SK-N-SH (cell line): ENCODE measurements at regions not wholly inside any gene's neighbourhood (a gene's known extent, or its start where the extent isn't known, plus 50 kb on each side); places are given as distances from the start of the nearest gene placed in this dataset.

Source experiments
- CTCF ChIA-PET: fragments of 300-600, 350-600 bp; formaldehyde crosslinking; extraction: SDS; loops from one replicate; lab custom pipeline; 2021; lab: Yijun Ruan, JAX
- POLR2A ChIA-PET: fragments of 350-600 bp; sonication (Branson Sonifier 250); formaldehyde crosslinking; extraction: SDS; loops from one replicate; lab custom pipeline; 2020; ENCODE audit warnings: antibody characterized with exemption, inconsistent platforms; lab: Yijun Ruan, JAX
- DNase-seq: peaks from one replicate; pipeline ENCODE4 v3.0.0; 2012
- H2AFZ ChIP-seq: fragments of 200-600 bp; sonication (generic); 2 replicates; pipeline ENCODE4 v1.8.1; 2016; ENCODE audit warnings: antibody characterized with exemption, mild to moderate bottlenecking, low read depth
- H3F3A ChIP-seq: fragments of 200-600 bp; sonication (generic); replicated peaks from 2 replicates; pipeline ENCODE3; 2016; ENCODE audit warnings: antibody characterized with exemption, mild to moderate bottlenecking; ENCODE audit not compliant: insufficient read depth
- H3K27ac ChIP-seq, 2 experiments: fragments of 200-500 bp in 1 of 2; fragments of 200-600 bp in 1 of 2; sonication (Bioruptor generic) in 1 of 2; sonication (generic), shearing (Covaris generic) in 1 of 2; 2 replicates each; pipeline versions ENCODE4 v1.5.1 to v1.6.1; 2014 to 2016; ENCODE audit warnings: low read depth in 2 of 2, inconsistent platforms in 1 of 2, low read length in 1 of 2, mild to moderate bottlenecking in 1 of 2, mixed read lengths in 1 of 2
- H3K27me3 ChIP-seq: fragments of 200-600 bp; sonication (generic), shearing (Covaris generic); 2 replicates; pipeline ENCODE4 v1.6.1; 2016; ENCODE audit warnings: mixed run types; ENCODE audit not compliant: insufficient read depth
- H3K36me3 ChIP-seq, 2 experiments: fragments of 200-500 bp in 1 of 2; fragments of 200-600 bp in 1 of 2; sonication (Bioruptor generic) in 1 of 2; sonication (generic) in 1 of 2; replicated peaks in 1 of 2; 2 replicates each; pipeline versions ENCODE3 to v1.5.1; 2014 to 2016; ENCODE audit warnings: low read length in 1 of 2, mild to moderate bottlenecking in 1 of 2; ENCODE audit not compliant: insufficient read depth in 2 of 2, control insufficient read depth in 1 of 2
- H3K4me1 ChIP-seq, 2 experiments: fragments of 200-500 bp in 1 of 2; fragments of 200-600 bp in 1 of 2; sonication (Bioruptor generic) in 1 of 2; sonication (generic), shearing (Covaris generic) in 1 of 2; 2 replicates each; pipeline versions ENCODE4 v1.5.1 to v1.6.1; 2014 to 2016; ENCODE audit warnings: low read depth in 1 of 2, low read length in 1 of 2, mixed run types in 1 of 2; ENCODE audit not compliant: insufficient read depth in 2 of 2, control insufficient read depth in 1 of 2
- H3K4me2 ChIP-seq: fragments of 200-600 bp; sonication (generic), shearing (Covaris generic); 2 replicates; pipeline ENCODE4 v1.6.1; 2017; ENCODE audit warnings: mixed run types
- H3K4me3 ChIP-seq, 2 experiments: fragments of 200-500 bp in 1 of 2; fragments of 200-600 bp in 1 of 2; sonication (Bioruptor generic) in 1 of 2; sonication (generic), shearing (Covaris generic) in 1 of 2; 2 replicates each; pipeline versions ENCODE4 v1.5.1 to v1.8.1; 2014 to 2016; ENCODE audit warnings: low read depth in 2 of 2, inconsistent platforms in 1 of 2, low read length in 1 of 2, mild to moderate bottlenecking in 1 of 2, mixed read lengths in 1 of 2, moderate library complexity in 1 of 2
- H3K79me2 ChIP-seq: fragments of 200-600 bp; sonication (generic); 2 replicates; pipeline ENCODE4 v1.8.1; 2017; ENCODE audit warnings: mild to moderate bottlenecking; ENCODE audit not compliant: insufficient read depth
- H3K9ac ChIP-seq: fragments of 200-600 bp; sonication (generic); 2 replicates; pipeline ENCODE4 v1.6.1; 2017; ENCODE audit warnings: mixed run types
- H3K9me2 ChIP-seq: fragments of 200-600 bp; sonication (generic); 2 replicates; pipeline ENCODE4 v1.6.1; 2017; ENCODE audit warnings: mixed run types
- H3K9me3 ChIP-seq: fragments of 200-600 bp; sonication (generic); 2 replicates; pipeline ENCODE4 v1.6.1; 2017; ENCODE audit warnings: mixed run types, mild to moderate bottlenecking, moderate library complexity
- H4K20me1 ChIP-seq: fragments of 200-600 bp; sonication (generic); 2 replicates; pipeline ENCODE4 v1.6.1; 2017; ENCODE audit warnings: mild to moderate bottlenecking, mixed run types; ENCODE audit not compliant: insufficient read depth
- CHD2 ChIP-seq: fragments of 150-350 bp; IDR thresholded peaks from 2 replicates; pipeline ENCODE4 v1.6.1; 2018; ENCODE audit warnings: low read length; ENCODE audit not compliant: partially characterized antibody
- GABPA ChIP-seq: IDR thresholded peaks from 2 replicates; pipeline ENCODE4 v1.4.0; 2012; ENCODE audit warnings: low read depth, mild to moderate bottlenecking
- JUND ChIP-seq: IDR thresholded peaks from 2 replicates; pipeline ENCODE4 v1.4.0; 2012
- NRF1 ChIP-seq: IDR thresholded peaks from 2 replicates; pipeline ENCODE4 v1.6.1; 2012; ENCODE audit warnings: low read depth, mild to moderate bottlenecking, low read length
- RAD21 ChIP-seq: IDR thresholded peaks from 2 replicates; pipeline ENCODE4 v1.6.1; 2012; ENCODE audit warnings: mild to moderate bottlenecking, low read length
- RCOR1 ChIP-seq: fragments of 150-350 bp; IDR thresholded peaks from 2 replicates; pipeline ENCODE4 v1.6.1; 2017; ENCODE audit warnings: antibody characterized with exemption, low read length
- RFX5 ChIP-seq: IDR thresholded peaks from 2 replicates; pipeline ENCODE4 v1.6.1; 2012; ENCODE audit warnings: mild to moderate bottlenecking, improper control_type of control experiment, low read length
- TAF1 ChIP-seq: IDR thresholded peaks from 2 replicates; pipeline ENCODE4 v1.6.1; 2012; ENCODE audit warnings: low read depth, mild to moderate bottlenecking, low read length, moderate library complexity, borderline replicate concordance
- TEAD4 ChIP-seq: IDR thresholded peaks from 2 replicates; pipeline ENCODE4 v1.4.0; 2012; ENCODE audit warnings: mild to moderate bottlenecking, borderline replicate concordance; ENCODE audit not compliant: insufficient read depth
- WGBS: methylation state at CpG from one replicate; pipeline ENCODE4 v1.1.6; 2017; ENCODE audit warnings: low lambda C conversion rate; 5-methylcytosine and 5-hydroxymethylcytosine counted together
- TF ChIP-seq, protein P1 (sequence below): IDR thresholded peaks from 2 replicates; pipeline ENCODE4 v1.6.1; 2012; ENCODE audit warnings: mild to moderate bottlenecking, low read depth, low read length, moderate library complexity
- TF ChIP-seq, protein P2 (sequence below): IDR thresholded peaks from 2 replicates; pipeline ENCODE4 v1.4.0; 2012; ENCODE audit warnings: low read depth, borderline replicate concordance
- TF ChIP-seq, protein P3 (sequence below): IDR thresholded peaks from 2 replicates; pipeline ENCODE4; 2012
- TF ChIP-seq, protein P4 (sequence below): IDR thresholded peaks from 2 replicates; pipeline ENCODE4 v1.4.0; 2012; ENCODE audit warnings: low read depth, borderline replicate concordance

DNA sequence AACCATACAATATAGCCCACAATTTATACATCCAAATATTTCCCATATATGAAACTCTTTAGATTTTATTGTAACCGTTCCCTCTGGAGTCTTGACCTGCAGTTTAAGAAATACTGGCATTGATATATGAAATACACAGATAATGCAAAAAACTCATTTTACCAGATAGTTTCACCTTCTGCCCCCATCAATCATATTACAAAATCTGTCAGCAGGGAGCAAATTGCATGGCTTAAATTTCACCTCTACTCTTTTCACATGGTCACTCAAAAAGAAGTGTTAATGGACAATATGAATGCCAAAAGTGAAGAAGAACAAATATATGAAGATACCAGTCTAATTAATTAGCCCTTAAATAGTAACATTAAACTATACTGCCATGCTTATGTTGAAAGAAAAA is 57.0 kb upstream of the TMEM106B start (continued):
- TF ChIP-seq, protein P1, sequence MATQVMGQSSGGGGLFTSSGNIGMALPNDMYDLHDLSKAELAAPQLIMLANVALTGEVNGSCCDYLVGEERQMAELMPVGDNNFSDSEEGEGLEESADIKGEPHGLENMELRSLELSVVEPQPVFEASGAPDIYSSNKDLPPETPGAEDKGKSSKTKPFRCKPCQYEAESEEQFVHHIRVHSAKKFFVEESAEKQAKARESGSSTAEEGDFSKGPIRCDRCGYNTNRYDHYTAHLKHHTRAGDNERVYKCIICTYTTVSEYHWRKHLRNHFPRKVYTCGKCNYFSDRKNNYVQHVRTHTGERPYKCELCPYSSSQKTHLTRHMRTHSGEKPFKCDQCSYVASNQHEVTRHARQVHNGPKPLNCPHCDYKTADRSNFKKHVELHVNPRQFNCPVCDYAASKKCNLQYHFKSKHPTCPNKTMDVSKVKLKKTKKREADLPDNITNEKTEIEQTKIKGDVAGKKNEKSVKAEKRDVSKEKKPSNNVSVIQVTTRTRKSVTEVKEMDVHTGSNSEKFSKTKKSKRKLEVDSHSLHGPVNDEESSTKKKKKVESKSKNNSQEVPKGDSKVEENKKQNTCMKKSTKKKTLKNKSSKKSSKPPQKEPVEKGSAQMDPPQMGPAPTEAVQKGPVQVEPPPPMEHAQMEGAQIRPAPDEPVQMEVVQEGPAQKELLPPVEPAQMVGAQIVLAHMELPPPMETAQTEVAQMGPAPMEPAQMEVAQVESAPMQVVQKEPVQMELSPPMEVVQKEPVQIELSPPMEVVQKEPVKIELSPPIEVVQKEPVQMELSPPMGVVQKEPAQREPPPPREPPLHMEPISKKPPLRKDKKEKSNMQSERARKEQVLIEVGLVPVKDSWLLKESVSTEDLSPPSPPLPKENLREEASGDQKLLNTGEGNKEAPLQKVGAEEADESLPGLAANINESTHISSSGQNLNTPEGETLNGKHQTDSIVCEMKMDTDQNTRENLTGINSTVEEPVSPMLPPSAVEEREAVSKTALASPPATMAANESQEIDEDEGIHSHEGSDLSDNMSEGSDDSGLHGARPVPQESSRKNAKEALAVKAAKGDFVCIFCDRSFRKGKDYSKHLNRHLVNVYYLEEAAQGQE: no peak
- no peak for TF ChIP-seq RCOR1
- TF ChIP-seq, protein P2, sequence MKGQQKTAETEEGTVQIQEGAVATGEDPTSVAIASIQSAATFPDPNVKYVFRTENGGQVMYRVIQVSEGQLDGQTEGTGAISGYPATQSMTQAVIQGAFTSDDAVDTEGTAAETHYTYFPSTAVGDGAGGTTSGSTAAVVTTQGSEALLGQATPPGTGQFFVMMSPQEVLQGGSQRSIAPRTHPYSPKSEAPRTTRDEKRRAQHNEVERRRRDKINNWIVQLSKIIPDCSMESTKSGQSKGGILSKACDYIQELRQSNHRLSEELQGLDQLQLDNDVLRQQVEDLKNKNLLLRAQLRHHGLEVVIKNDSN: no peak
- TF ChIP-seq, protein P3, sequence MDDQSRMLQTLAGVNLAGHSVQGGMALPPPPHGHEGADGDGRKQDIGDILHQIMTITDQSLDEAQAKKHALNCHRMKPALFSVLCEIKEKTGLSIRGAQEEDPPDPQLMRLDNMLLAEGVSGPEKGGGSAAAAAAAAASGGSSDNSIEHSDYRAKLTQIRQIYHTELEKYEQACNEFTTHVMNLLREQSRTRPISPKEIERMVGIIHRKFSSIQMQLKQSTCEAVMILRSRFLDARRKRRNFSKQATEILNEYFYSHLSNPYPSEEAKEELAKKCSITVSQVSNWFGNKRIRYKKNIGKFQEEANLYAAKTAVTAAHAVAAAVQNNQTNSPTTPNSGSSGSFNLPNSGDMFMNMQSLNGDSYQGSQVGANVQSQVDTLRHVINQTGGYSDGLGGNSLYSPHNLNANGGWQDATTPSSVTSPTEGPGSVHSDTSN: no peak

DNA sequence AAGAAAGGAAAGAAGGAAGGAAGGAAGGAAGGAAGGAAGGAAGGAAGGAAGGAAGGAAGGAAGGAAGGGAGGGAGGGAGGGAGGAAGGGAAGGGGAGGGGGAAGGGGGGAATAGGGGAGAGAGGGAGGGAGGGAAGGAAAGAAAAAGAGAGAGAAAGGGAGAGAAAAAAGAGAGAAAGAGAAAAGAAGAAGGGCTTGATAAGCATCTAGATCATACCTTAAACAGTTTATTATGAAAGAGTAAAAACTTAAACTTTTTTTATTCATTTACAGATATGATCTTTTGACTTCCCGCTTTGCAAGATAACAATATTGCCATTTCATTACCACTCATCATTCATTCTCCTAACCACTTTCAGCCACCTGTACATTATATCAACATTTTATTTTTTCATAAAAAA is 53.6 kb upstream of the TMEM106B start:
- Histone ChIP-seq H3K4me3 (no peak overlapping the region), H3K36me3 (no peaks in the 10 kb centered on the region), H3K4me1 (peaks cover 0 to 4% of the 10 kb centered on the region in 2 experiments; a peak in 1 of 4 replicates), H4K20me1 (no peaks in the 10 kb centered on the region), H3K9me3 (no peaks in the 10 kb centered on the region), H3K27me3 (no peaks in the 10 kb centered on the region), H3K4me2 (no peak overlapping the region), H3K9me2 (0 out of 2 replicates have a peak, but pooled peaks cover 3% of the 10 kb centered on the region), H2AFZ (no peak overlapping the region), H3K27ac (no peak overlapping the region), H3K9ac (no peak overlapping the region), H3F3A (peaks cover 4% of the 10 kb centered on the region), H3K79me2 (no peaks in the 10 kb centered on the region)
- DNase-seq: no peak
- ChIA-PET CTCF (no interaction called here), POLR2A (no interaction called here)
- TF ChIP-seq RCOR1 (no peak), GABPA (no peak), TEAD4 (no peak), RAD21 (no peak), JUND (no peak), RFX5 (no peak), NRF1 (no peak), CHD2 (no peak), TAF1 (no peak)
- TF ChIP-seq, protein P3: no peak
- TF ChIP-seq, protein P4, sequence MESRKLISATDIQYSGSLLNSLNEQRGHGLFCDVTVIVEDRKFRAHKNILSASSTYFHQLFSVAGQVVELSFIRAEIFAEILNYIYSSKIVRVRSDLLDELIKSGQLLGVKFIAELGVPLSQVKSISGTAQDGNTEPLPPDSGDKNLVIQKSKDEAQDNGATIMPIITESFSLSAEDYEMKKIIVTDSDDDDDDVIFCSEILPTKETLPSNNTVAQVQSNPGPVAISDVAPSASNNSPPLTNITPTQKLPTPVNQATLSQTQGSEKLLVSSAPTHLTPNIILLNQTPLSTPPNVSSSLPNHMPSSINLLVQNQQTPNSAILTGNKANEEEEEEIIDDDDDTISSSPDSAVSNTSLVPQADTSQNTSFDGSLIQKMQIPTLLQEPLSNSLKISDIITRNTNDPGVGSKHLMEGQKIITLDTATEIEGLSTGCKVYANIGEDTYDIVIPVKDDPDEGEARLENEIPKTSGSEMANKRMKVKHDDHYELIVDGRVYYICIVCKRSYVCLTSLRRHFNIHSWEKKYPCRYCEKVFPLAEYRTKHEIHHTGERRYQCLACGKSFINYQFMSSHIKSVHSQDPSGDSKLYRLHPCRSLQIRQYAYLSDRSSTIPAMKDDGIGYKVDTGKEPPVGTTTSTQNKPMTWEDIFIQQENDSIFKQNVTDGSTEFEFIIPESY: no peak
- TF ChIP-seq, all 33 proteins: peak for 0
- WGBS: 45% methylated on average over 1 of the region's 1 CpG
